NB4 (cell line): ENCODE measurements at regions not wholly inside any gene's neighbourhood (a gene's known extent, or its start where the extent isn't known, plus 50 kb on each side); places are given as distances from the start of the nearest gene placed in this dataset.
"Not testable (repeated sequence)": the region's sequence is repeated elsewhere in the genome, so short reads cannot be mapped to it uniquely, and the experiment has no call there.

Experiments
- CTCF ChIP-seq: IDR thresholded peaks from one replicate; pipeline ENCODE4 v1.5.1; 2012; ENCODE audit warnings: low read depth, low read length
- MAX ChIP-seq: IDR thresholded peaks from 2 replicates; pipeline ENCODE4 v1.6.1; 2011; ENCODE audit warnings: low read depth, low read length
- MYC ChIP-seq: IDR thresholded peaks from 2 replicates; pipeline ENCODE4 v1.6.1; 2011; ENCODE audit warnings: low read depth, low read length

- TF ChIP-seq CTCF, MAX, MYC: not testable (repeated sequence)
These were observed 197.5 kb upstream of the FAT3 start for GRCh38 chr11:92027136-92027535.
